ENCODE measurements at regions not wholly inside any gene's neighbourhood (a gene's known extent, or its start where the extent isn't known, plus 50 kb on each side); places are given as distances from the start of the nearest gene placed in this dataset.

DNA sequence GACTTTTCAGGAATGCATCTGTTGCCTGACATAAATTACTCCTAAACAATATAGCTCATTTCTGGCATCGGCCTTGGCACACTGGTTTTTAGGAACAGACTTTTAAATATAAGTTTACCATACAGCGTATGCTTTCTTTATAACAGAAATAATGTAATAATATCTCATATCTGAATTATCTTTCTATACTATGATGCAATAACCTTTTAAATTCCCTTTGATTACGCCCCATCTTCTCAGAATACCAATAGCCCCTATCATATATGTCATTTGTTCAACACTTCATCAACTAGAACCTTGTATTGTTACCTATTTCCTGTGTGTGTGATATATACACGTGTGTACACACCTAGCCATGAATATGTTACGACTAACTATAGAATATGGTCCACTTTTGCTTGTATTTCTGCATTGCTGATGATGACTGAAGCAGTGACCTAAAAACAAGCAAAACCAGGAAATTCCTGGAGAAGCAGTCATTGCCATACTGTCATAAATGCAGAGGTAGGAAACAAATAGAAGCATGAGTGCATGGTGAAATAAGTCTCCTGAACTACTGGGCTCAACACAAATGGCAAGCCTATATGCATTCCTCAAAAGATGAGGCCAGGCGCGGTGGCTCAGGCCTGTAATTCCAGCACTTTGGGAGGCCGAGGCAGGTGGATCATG, 618.4 kb upstream of the NRP1 start:
- TF ChIP-seq, protein P1, sequence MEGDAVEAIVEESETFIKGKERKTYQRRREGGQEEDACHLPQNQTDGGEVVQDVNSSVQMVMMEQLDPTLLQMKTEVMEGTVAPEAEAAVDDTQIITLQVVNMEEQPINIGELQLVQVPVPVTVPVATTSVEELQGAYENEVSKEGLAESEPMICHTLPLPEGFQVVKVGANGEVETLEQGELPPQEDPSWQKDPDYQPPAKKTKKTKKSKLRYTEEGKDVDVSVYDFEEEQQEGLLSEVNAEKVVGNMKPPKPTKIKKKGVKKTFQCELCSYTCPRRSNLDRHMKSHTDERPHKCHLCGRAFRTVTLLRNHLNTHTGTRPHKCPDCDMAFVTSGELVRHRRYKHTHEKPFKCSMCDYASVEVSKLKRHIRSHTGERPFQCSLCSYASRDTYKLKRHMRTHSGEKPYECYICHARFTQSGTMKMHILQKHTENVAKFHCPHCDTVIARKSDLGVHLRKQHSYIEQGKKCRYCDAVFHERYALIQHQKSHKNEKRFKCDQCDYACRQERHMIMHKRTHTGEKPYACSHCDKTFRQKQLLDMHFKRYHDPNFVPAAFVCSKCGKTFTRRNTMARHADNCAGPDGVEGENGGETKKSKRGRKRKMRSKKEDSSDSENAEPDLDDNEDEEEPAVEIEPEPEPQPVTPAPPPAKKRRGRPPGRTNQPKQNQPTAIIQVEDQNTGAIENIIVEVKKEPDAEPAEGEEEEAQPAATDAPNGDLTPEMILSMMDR (IDR thresholded peaks at IDR 0.05; ENCODE audit: extremely low read depth, insufficient read depth, missing control alignments) = no peak
- in situ Hi-C loops (cut with MboI; ENCODE audit: low pct_unique_long_range_greater_than_20kb, low sequenced_read_pairs, unreplicated experiment) = no loop called here
- no peak for DNase-seq (ENCODE audit: low spot score)

DNA sequence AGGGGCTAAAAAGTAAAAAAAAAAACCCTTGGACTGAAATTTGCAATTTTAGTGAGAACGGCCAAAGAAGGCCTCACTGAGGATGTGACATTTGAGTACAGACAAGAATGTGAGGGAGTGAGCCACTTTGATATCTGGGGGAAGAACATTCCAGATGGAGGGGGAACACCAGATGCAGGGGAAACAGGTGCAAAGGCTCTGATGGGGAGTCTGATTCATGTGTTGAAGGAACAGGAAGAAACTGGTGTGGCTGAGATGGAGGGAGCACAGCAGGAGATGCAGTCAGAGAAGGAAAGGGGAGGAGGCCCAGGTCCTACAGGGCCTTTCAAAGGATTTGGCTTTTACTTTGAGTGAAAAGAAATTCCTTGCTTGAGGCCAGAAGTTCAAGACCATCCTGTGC, 615.7 kb upstream of the NRP1 start:
- in situ Hi-C loops (cut with MboI; ENCODE audit: low pct_unique_long_range_greater_than_20kb, low sequenced_read_pairs, unreplicated experiment) = no loop called here
- TF ChIP-seq, protein P1 (IDR thresholded peaks at IDR 0.05; ENCODE audit: extremely low read depth, insufficient read depth, missing control alignments) = no peak
- no peak for DNase-seq (ENCODE audit: low spot score)

DNA sequence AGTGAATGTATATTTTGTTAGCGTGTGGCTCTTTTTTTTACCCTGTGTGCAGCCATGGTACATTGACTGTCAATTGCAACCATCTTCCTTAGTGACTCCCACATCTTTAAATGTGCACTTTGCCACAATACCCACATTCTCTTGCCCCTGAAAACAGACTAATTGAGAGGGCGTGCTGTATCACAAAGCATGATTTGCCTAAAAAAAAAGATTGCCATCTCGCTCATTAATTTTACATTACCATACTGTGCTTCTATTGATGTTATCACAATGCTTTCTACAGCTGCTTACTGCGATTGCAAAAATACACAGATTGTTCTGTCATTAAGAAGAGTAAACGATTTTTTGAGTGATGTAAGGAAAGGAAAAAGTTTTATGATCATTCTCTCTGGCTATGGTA, 613.1 kb upstream of the NRP1 start:
- TF ChIP-seq, protein P1 (IDR thresholded peaks at IDR 0.05; ENCODE audit: extremely low read depth, insufficient read depth, missing control alignments) = no peak
- in situ Hi-C loops (cut with MboI; ENCODE audit: low pct_unique_long_range_greater_than_20kb, low sequenced_read_pairs, unreplicated experiment) = no loop called here
- DNase-seq (ENCODE audit: low spot score) = no peak

DNA sequence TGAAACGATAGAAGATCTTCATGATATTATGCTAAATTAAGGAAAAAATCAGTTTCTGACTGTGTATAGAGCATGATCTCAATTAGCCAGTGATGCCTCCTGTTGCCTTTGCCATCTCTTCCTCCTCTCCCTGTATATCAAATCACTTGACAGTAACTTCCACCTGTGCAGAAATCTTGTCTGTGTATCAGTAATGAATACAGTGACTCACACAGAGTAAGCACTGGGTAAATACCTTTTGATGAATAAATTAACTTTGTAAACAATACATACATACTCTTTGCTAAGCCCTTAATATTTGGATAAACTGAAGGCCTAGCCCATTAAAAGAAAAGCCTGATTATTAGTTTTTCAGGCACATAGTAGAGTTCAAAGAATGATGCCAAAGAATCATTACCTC, 610.6 kb upstream of the NRP1 start:
- in situ Hi-C loops (cut with MboI; ENCODE audit: low pct_unique_long_range_greater_than_20kb, low sequenced_read_pairs, unreplicated experiment) = no loop called here
- TF ChIP-seq, protein P1 (IDR thresholded peaks at IDR 0.05; ENCODE audit: extremely low read depth, insufficient read depth, missing control alignments) = no peak
- no peak for DNase-seq (ENCODE audit: low spot score)

DNA sequence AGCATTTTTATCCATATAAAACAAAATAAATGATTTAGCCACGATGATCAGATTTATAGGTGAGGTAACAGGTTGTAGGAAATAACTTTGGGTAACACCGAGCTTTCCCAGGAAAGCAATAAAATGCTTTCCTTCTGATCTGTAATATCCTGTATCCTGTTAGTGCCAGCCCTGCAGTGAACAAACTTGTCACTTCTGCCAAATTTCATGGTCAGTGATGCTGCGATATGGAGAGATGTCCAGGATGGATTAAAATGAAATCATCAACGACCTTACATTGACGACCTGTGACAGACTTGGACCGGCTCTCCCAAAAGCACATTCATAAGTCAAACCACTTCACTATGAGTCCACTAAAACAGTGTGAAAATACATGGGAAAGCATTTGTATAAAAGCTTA, 608.0 kb upstream of the NRP1 start:
- TF ChIP-seq, protein P1 (IDR thresholded peaks at IDR 0.05; ENCODE audit: extremely low read depth, insufficient read depth, missing control alignments) = no peak

DNA sequence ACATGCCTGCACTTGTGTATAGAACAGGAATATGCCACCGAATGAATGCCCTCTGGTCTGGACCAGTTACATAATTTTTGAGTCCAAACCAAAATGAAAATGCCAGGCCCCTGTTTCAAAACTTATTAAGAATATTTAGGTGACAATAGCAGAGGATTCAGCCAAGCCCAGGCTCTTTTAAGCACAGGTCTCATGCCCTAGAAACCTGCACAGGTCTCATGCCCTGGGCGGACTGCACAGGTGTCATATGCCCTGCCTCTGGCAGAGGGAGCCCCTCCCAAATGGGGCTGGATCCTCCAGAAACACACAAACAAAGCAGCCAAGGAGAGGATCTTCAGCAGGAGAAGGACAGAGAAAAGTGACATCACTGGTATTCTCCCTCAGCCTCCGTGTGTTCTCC, 605.4 kb upstream of the NRP1 start:
- no peak for DNase-seq (ENCODE audit: low spot score)
- in situ Hi-C loops (cut with MboI; ENCODE audit: low pct_unique_long_range_greater_than_20kb, low sequenced_read_pairs, unreplicated experiment) = no loop called here
- TF ChIP-seq, protein P1 (IDR thresholded peaks at IDR 0.05; ENCODE audit: extremely low read depth, insufficient read depth, missing control alignments) = no peak

More for the DNA sequence above, 608.0 kb upstream of the NRP1 start:
- DNase-seq (ENCODE audit: low spot score) = no peak
- in situ Hi-C loops (cut with MboI; ENCODE audit: low pct_unique_long_range_greater_than_20kb, low sequenced_read_pairs, unreplicated experiment) = no loop called here
